Prostate gland (tissue), 2 donors: ENCODE measurements at regions not wholly inside any gene's neighbourhood (a gene's known extent, or its start where the extent isn't known, plus 50 kb on each side); places are given as distances from the start of the nearest gene placed in this dataset.
A peak's percentile ranks its signal among the peaks of the same experiment; 100 is the strongest.

Source experiments
- DNase-seq: peaks from one replicate; pipeline ENCODE4 v3.0.0-alpha.2; 2019; ENCODE audit warnings: low spot score
- H3K27ac ChIP-seq, 2 donors: fragments of 200-600 bp; sonication (generic); 2 replicates each; pipeline ENCODE4 v1.5.1; 2017 to 2019
- H3K27me3 ChIP-seq: fragments of 200-600 bp; sonication (generic); replicated peaks from 2 replicates; pipeline ENCODE4 v1.5.1; 2019; ENCODE audit not compliant: insufficient read depth
- H3K36me3 ChIP-seq, 2 donors: fragments of 200-600 bp; sonication (generic); 1 replicate in 1 of 2; 2 replicates in 1 of 2; pipeline versions ENCODE4 v1.5.1 to v1.8.1; 2017 to 2019
- H3K4me1 ChIP-seq: fragments of 200-600 bp; sonication (generic); replicated peaks from 2 replicates; pipeline ENCODE4 v1.5.1; 2019
- H3K4me3 ChIP-seq, 2 donors: fragments of 200-600 bp; sonication (generic); 2 replicates each; pipeline ENCODE4 v1.5.1; 2017 to 2019
- H3K9me3 ChIP-seq: fragments of 200-600 bp; sonication (generic); 2 replicates; pipeline ENCODE4 v1.5.1; 2017
- POLR2A ChIP-seq: fragments of 450-650 bp; IDR thresholded peaks from one replicate; pipeline ENCODE4 v1.6.1; 2016; ENCODE audit warnings: antibody characterized with exemption, mild to moderate bottlenecking
- POLR2AphosphoS5 ChIP-seq: sonication (generic); formaldehyde crosslinking; IDR thresholded peaks from one replicate; pipeline ENCODE4 v1.6.1; 2017; ENCODE audit warnings: antibody characterized with exemption
- WGBS: methylation state at CpG from one replicate; pipeline ENCODE4 v1.1.5; 2018; 5-methylcytosine and 5-hydroxymethylcytosine counted together
- intact Hi-C: fragments of 100-400 bp; cut with DNase I; formaldehyde crosslinking; loops from one replicate; pipeline ENCODE4 v1.14.2; 2022
- TF ChIP-seq, protein P1 (sequence below), 4 experiments: fragments of 200-600 bp in 2 of 4; fragments of 450-650 bp in 2 of 4; sonication (generic) in 2 of 4; IDR thresholded peaks; 1 replicate in 3 of 4; 2 replicates in 1 of 4; pipeline ENCODE4 v1.5.1; 2016 to 2019; ENCODE audit warnings: antibody characterized with exemption in 4 of 4, mild to moderate bottlenecking in 2 of 4, moderate library complexity in 2 of 4

DNA sequence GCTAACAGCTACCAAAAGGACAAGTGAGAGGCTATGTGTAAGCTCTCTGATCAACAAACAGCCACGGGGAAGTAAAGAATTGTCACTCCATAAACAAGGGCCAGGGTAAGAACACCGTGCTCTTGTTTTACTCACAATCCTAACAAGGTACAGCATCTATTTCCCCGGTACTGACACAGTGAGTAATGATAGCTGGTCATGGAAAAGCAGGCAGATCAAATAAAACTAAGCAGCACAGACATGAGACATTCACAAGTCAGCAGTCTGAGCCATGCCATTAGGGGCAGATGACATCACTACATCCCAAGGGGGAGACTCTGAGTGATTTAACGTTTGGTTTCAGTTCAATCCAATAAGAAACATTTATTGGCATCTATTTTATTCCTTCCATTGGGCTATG, 54.4 kb downstream of the ARL6IP4 start:
- intact Hi-C loops = no loop called here
- WGBS = 14% methylated on average over 4 of the region's 4 CpGs
- no peak overlapping the region for H3K27ac ChIP-seq

DNA sequence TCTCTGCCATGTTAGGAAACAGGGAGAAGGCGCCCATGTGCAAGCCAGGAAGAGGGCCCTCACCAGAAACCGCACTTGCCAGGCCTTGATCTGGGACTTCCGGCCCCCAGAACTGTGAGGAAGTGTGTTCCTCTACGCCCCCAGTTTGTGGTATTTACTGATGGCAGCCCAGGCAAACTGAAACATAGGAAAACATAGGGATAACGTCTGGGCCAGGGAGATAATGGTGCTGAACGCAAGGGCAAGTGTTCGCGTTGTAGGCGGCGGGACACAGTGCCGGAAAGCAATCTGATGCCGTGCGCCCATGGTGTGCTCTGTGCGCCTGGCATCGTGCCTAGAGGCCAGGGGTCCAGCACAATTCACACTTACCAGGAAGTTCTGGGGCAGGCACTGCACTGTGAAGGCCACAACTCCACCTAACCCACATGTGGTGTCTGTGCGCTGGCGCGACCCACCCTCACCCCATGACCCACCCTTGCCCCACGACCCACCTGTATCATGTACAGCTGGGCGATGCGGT, 53.6 kb downstream of the ARL6IP4 start:
- 85% methylated on average over 21 of the region's 21 CpGs for WGBS
- H3K4me1 ChIP-seq = no peaks in the 10 kb centered on the region
- no peak overlapping the region for H3K4me3 ChIP-seq
- no peaks in the 10 kb centered on the region for H3K36me3 ChIP-seq
- no peaks in the 10 kb centered on the region for H3K9me3 ChIP-seq
- no peak for DNase-seq
- no peak overlapping the region for H3K27ac ChIP-seq
- intact Hi-C loops = no loop called here
- no peaks in the 10 kb centered on the region for H3K27me3 ChIP-seq
- TF ChIP-seq POLR2A (no peak), POLR2AphosphoS5 (no peak)
- TF ChIP-seq, protein P1, sequence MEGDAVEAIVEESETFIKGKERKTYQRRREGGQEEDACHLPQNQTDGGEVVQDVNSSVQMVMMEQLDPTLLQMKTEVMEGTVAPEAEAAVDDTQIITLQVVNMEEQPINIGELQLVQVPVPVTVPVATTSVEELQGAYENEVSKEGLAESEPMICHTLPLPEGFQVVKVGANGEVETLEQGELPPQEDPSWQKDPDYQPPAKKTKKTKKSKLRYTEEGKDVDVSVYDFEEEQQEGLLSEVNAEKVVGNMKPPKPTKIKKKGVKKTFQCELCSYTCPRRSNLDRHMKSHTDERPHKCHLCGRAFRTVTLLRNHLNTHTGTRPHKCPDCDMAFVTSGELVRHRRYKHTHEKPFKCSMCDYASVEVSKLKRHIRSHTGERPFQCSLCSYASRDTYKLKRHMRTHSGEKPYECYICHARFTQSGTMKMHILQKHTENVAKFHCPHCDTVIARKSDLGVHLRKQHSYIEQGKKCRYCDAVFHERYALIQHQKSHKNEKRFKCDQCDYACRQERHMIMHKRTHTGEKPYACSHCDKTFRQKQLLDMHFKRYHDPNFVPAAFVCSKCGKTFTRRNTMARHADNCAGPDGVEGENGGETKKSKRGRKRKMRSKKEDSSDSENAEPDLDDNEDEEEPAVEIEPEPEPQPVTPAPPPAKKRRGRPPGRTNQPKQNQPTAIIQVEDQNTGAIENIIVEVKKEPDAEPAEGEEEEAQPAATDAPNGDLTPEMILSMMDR (IDR thresholded peaks at IDR 0.05) = no peak

More for the DNA sequence above, 54.4 kb downstream of the ARL6IP4 start:
- no peaks in the 10 kb centered on the region for H3K9me3 ChIP-seq
- TF ChIP-seq, protein P1 (IDR thresholded peaks at IDR 0.05) = no peak
- TF ChIP-seq POLR2AphosphoS5 = peak; percentile 34
- no peak for DNase-seq
- no peaks in the 10 kb centered on the region for H3K36me3 ChIP-seq
- no peak overlapping the region for H3K4me3 ChIP-seq
- no peaks in the 10 kb centered on the region for H3K4me1 ChIP-seq
- no peaks in the 10 kb centered on the region for H3K27me3 ChIP-seq

DNA sequence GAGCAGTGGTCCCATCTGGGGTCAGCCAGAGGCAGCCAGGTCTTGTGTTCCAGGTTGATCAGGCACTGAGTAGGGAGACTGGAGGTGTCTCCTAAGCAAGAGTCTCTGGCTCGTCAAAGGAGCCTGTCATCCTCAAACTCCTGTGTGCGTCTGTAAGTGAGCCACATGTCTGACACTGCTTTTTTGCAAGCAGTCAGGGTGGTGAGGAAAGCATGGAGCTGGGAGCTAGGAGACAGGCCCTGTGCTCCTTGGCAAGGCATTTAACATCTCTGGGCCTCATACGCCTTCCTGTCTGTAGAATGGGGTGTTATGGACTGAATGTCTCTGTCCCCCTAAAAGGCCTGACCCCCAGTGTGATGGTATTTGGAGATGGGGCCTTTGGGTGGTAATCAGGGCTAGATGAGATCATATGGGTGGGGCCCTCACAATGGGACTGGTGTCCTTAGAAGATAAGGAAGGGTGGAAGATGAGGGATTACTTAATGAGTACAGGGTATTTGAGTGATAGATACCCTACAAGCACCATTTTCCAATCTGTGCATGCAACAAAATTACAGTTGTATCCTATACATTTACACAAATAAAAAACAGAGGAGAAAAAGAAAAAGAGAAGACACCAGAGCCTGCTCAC, 53.0 kb downstream of the ARL6IP4 start:
- no peak for DNase-seq
- Histone ChIP-seq H3K9me3 (no peaks in the 10 kb centered on the region), H3K4me3 (no peak overlapping the region), H3K27ac (no peak overlapping the region), H3K36me3 (no peaks in the 10 kb centered on the region), H3K4me1 (no peaks in the 10 kb centered on the region), H3K27me3 (no peaks in the 10 kb centered on the region)
- intact Hi-C loops = no loop called here
- 82% methylated on average over 3 of the region's 3 CpGs for WGBS
- TF ChIP-seq, protein P1 (IDR thresholded peaks at IDR 0.05) = no peak
- TF ChIP-seq POLR2AphosphoS5 = no peak
- TF ChIP-seq POLR2A = no peak

DNA sequence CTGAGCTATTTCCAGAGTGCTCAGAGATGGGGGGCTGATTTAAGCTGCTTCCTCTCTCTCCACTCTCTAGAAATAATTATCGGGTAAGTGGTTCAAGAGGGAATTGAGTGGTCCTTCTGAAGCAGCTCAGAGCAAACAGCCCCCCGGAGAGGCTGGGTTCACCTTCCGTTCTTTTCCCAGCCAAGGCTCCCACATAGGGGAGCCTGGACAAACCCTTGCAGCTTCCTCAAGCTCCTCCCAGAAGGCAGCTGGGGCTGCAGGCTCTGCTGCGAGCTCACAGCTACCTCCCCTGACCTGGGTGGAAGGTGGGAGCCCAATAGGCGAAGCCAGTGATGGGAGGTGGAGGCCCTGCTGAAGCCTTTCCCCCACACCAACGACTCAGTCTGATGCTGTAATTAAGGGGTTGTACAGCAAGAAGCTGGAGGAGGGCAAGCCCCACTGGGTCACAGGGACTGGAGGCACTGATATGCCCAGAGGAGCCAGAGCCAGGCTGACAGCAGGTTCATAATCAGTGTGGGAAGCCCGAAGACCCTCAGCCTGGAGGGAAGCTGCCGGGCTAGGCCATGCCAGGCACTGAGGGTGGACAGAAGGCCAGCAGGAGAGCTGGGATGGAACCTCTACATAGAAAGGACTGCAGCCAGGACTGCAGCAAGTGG, 52.4 kb downstream of the ARL6IP4 start:
- H3K27ac ChIP-seq = no peak overlapping the region
- no peak for DNase-seq
- 86% methylated on average over 8 of the region's 8 CpGs for WGBS
- no peaks in the 10 kb centered on the region for H3K9me3 ChIP-seq
- peaks cover 0 to 4% of the 10 kb centered on the region in 2 donors for H3K36me3 ChIP-seq
- no peak overlapping the region for H3K4me3 ChIP-seq
- H3K27me3 ChIP-seq = no peaks in the 10 kb centered on the region
- TF ChIP-seq POLR2A (no peak), POLR2AphosphoS5 (no peak)
- TF ChIP-seq, protein P1 (IDR thresholded peaks at IDR 0.05) = no peak
- no peaks in the 10 kb centered on the region for H3K4me1 ChIP-seq
- intact Hi-C loops = no loop called here
